GM23248 (cell line): ENCODE measurements at regions not wholly inside any gene's neighbourhood (a gene's known extent, or its start where the extent isn't known, plus 50 kb on each side); places are given as distances from the start of the nearest gene placed in this dataset.
"Not testable (repeated sequence)": the region's sequence is repeated elsewhere in the genome, so short reads cannot be mapped to it uniquely, and the experiment has no call there.

ENCODE experiments used
- DNase-seq: peaks from one replicate; pipeline ENCODE4 v3.0.0-alpha.2; 2015
- H2AFZ ChIP-seq: fragments of 200-600 bp; sonication (generic); 2 replicates; pipeline ENCODE4 v1.6.1; 2016; ENCODE audit warnings: antibody characterized with exemption
- H3F3A ChIP-seq: fragments of 200-600 bp; sonication (generic); 2 replicates; pipeline ENCODE4 v1.6.1; 2016; ENCODE audit warnings: mild to moderate bottlenecking, antibody characterized with exemption, mixed run types; ENCODE audit not compliant: insufficient read depth
- H3K27ac ChIP-seq: fragments of 200-600 bp; sonication (generic); 2 replicates; pipeline ENCODE4 v1.5.1; 2016; ENCODE audit warnings: mild to moderate bottlenecking
- H3K27me3 ChIP-seq: fragments of 200-600 bp; sonication (generic); replicated peaks from 2 replicates; pipeline ENCODE4 v1.6.1; 2016; ENCODE audit warnings: mild to moderate bottlenecking; ENCODE audit not compliant: insufficient read depth
- H3K36me3 ChIP-seq: fragments of 200-600 bp; sonication (generic); 2 replicates; pipeline ENCODE4 v1.6.1; 2016; ENCODE audit warnings: low read depth, mild to moderate bottlenecking
- H3K4me1 ChIP-seq: fragments of 200-600 bp; sonication (generic); 2 replicates; pipeline ENCODE4 v1.6.1; 2016; ENCODE audit warnings: mild to moderate bottlenecking; ENCODE audit not compliant: insufficient read depth
- H3K4me2 ChIP-seq: fragments of 200-600 bp; sonication (generic); one replicate; pipeline ENCODE4 v1.6.1; 2016; ENCODE audit warnings: mild to moderate bottlenecking; ENCODE audit not compliant: unreplicated experiment
- H3K4me3 ChIP-seq: fragments of 200-600 bp; sonication (generic); 2 replicates; pipeline ENCODE4 v1.5.1; 2016; ENCODE audit warnings: mild to moderate bottlenecking
- H3K79me2 ChIP-seq: fragments of 200-600 bp; sonication (generic); 2 replicates; pipeline ENCODE4 v1.6.1; 2016; ENCODE audit warnings: mild to moderate bottlenecking; ENCODE audit not compliant: insufficient read depth
- H3K9ac ChIP-seq: fragments of 200-600 bp; sonication (generic); 2 replicates; pipeline ENCODE4 v1.6.1; 2016; ENCODE audit warnings: mild to moderate bottlenecking
- H3K9me2 ChIP-seq: fragments of 200-600 bp; sonication (generic); 2 replicates; pipeline ENCODE4 v1.6.1; 2016; ENCODE audit warnings: mixed run types, mild to moderate bottlenecking, moderate library complexity; ENCODE audit not compliant: insufficient read depth
- H3K9me3 ChIP-seq: fragments of 200-600 bp; sonication (generic); one replicate; pipeline ENCODE4 v1.6.1; 2017; ENCODE audit warnings: low read depth
- H4K20me1 ChIP-seq: fragments of 200-600 bp; sonication (generic); 2 replicates; pipeline ENCODE4 v1.6.0; 2016; ENCODE audit not compliant: insufficient read depth
- EZH2 ChIP-seq: fragments of 200-600 bp; sonication (generic); IDR thresholded peaks from 2 replicates; pipeline ENCODE4 v1.6.1; 2018; ENCODE audit warnings: antibody characterized with exemption, mild to moderate bottlenecking; ENCODE audit not compliant: insufficient read depth, poor library complexity, severe bottlenecking
- EZH2phosphoT487 ChIP-seq: fragments of 200-600 bp; sonication (generic); IDR thresholded peaks from 2 replicates; pipeline ENCODE4 v1.6.1; 2018; ENCODE audit warnings: antibody characterized with exemption, moderate library complexity, mild to moderate bottlenecking, low read depth; ENCODE audit not compliant: insufficient read depth
- WGBS, 2 experiments: methylation state at CpG; one replicate each; pipeline ENCODE4 v1.1.6; 2015 to 2017; ENCODE audit warnings: low lambda C conversion rate in 2 of 2, low coverage in 1 of 2; ENCODE audit errors: missing lambda C conversion rate in 2 of 2; 5-methylcytosine and 5-hydroxymethylcytosine counted together
- in situ Hi-C: fragments of 300-500 bp; cut with MboI; formaldehyde crosslinking; loops from 2 replicates; pipeline ENCODE4 v1.15.0; 2020

DNA sequence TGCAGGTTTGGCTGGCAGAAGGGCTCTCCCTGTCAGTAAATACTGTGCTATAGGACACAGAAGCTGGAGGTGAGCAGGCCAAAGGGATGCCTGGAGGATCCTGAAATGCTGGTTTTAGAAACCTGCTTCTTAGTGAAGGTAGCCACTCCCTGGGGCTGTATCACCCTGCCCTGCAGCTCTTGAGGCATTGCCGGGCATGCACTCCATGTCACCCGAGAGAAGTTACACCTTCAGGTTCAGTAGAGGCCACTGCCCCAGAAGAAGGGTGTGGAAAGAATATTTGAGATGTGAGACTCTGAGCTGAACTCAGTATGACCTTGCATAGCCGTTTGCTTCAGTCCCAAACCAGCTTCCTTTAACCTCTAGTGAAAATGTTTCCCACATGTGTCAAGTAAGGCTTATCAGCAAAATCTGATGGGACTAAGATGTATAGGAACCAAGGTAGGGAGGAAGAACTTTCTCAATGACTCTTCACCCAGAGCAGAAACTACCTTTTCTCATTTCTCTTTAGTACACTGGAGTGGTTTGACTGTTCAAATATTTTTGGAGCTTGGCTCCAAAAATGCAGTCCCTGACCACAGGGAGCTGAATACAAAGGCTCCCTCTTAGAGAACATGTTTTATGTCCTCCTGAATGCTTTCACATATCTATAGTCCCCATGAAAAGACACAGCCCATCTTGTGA lies 164.5 kb upstream of the DYRK2 start:
- Histone ChIP-seq H3K9me3 (no peaks in the 10 kb centered on the region), H3K27ac (no peak overlapping the region), H3K4me3 (no peak overlapping the region), H3K36me3 (no peaks in the 10 kb centered on the region), H3K9me2 (no peaks in the 10 kb centered on the region), H3F3A (no peaks in the 10 kb centered on the region), H3K4me1 (peaks cover 12% of the 10 kb centered on the region), H2AFZ (no peak overlapping the region), H3K9ac (no peak overlapping the region), H3K79me2 (no peaks in the 10 kb centered on the region), H3K4me2 (no peak overlapping the region), H4K20me1 (no peaks in the 10 kb centered on the region), H3K27me3 (no peaks in the 10 kb centered on the region)
- DNase-seq, result peak; percentile 15
- in situ Hi-C loops, result no loop called here
- 60 to 68% methylated on average over 3 of the region's 3 CpGs for WGBS, 2 experiments
- TF ChIP-seq EZH2phosphoT487 (no peak), EZH2 (no peak)

DNA sequence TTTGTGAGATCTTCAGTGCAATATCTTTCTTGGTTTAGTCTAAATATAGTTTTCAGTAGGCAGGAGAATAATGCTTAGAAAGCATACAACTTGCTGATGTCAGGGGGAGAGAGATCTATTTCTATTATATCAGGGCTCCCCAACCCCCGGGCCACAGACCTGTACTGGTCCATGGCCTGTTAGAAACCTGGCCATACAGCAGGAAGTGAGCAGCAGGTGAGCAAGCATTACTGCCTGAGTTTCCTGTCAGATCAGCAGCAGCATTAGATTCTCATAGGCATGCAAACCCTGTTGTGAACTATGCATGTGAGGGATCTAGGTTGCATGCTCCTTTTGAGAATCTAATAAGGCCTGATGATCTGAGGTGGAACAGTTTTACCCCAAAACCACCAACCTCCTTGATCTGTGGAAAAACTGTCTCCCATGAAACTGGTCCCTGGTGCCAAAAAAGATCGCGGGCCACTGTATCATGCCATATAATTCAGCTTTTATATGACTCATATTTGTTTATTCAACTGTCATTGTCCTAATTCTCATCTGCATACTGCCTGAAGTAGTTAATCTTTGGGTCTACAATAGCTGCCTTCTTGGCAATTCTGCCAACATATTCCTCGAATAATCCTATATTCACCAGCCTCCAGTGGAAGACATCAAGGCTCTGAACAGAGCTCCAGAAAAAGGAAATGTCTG lies 163.6 kb upstream of the DYRK2 start:
- no peaks in the 10 kb centered on the region for H3K36me3 ChIP-seq
- H3K4me3 ChIP-seq, result no peak overlapping the region
- in situ Hi-C loops, result no loop called here
- H3K27me3 ChIP-seq, result no peaks in the 10 kb centered on the region
- H4K20me1 ChIP-seq, result no peaks in the 10 kb centered on the region
- DNase-seq, result no peak
- H3K9me3 ChIP-seq, result no peaks in the 10 kb centered on the region
- H3K9ac ChIP-seq, result no peak overlapping the region
- H2AFZ ChIP-seq, result no peak overlapping the region
- H3K4me1 ChIP-seq, result peaks cover 12% of the 10 kb centered on the region
- TF ChIP-seq EZH2 (no peak), EZH2phosphoT487 (no peak)
- 67 to 70% methylated on average over 4 of the region's 4 CpGs for WGBS, 2 experiments
- no peak overlapping the region for H3K27ac ChIP-seq
- no peak overlapping the region for H3K4me2 ChIP-seq
- no peaks in the 10 kb centered on the region for H3K79me2 ChIP-seq
- H3K9me2 ChIP-seq, result no peaks in the 10 kb centered on the region
- H3F3A ChIP-seq, result no peaks in the 10 kb centered on the region

DNA sequence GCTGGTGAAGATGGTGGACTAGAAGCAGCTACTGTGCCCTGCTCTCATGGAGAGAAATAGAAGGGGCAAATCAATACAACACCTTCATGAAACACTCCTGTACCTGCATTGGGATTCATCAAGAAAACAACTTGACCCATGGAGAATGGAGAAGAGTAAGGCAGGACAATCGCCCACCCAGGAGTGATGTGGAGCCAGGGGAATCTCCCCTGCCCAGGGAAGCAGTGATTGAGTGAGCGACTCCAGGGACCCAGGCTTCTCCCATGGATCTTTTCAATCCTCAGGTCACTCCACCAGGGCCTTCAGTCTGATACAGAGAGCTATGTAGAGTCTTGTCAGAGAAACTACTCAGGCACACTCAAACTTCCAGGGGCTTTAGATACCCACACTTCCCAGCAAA lies 161.9 kb upstream of the DYRK2 start:
- Histone ChIP-seq H2AFZ (no peak overlapping the region), H3K27ac (no peak overlapping the region), H3K36me3 (no peaks in the 10 kb centered on the region), H3K9ac (no peak overlapping the region), H3K4me1 (peaks cover 12% of the 10 kb centered on the region), H3K9me3 (no peaks in the 10 kb centered on the region), H3K4me2 (no peak overlapping the region), H4K20me1 (no peaks in the 10 kb centered on the region), H3K4me3 (no peak overlapping the region), H3K27me3 (no peaks in the 10 kb centered on the region), H3K79me2 (no peaks in the 10 kb centered on the region), H3K9me2 (no peaks in the 10 kb centered on the region), H3F3A (no peaks in the 10 kb centered on the region)
- TF ChIP-seq EZH2 (no peak), EZH2phosphoT487 (no peak)
- in situ Hi-C loops, result no loop called here
- DNase-seq, result no peak
- WGBS, 2 experiments, result 54 to 56% methylated on average over 2 of the region's 2 CpGs

DNA sequence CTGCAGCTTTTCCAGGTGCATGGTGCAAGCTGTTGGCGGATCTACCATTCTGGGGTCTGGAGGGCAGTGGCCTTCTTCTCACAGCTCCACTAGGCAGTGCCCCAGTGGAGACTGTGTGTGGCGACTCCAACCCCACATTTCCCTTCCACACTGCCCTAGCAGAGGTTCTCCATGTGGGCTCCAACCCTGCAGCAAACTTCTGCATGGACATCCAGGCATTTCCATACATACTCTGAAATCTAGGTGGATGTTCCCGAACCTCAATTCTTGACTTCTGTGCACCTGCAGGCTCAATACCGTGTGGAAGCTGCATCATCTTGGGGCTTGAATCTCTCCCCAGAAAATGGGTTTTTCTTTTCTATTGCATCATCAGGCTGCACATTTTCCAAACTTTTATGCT lies 160.2 kb upstream of the DYRK2 start:
- H3K9me3 ChIP-seq, H3K79me2 ChIP-seq, H3K36me3 ChIP-seq, H3K4me2 ChIP-seq, H2AFZ ChIP-seq, H3F3A ChIP-seq, H3K4me3 ChIP-seq, H3K27me3 ChIP-seq, H4K20me1 ChIP-seq, H3K9ac ChIP-seq, H3K9me2 ChIP-seq, DNase-seq, H3K27ac ChIP-seq, in situ Hi-C loops: not testable (repeated sequence)
- WGBS, 2 experiments, result 49 to 51% methylated on average over 4 of the region's 4 CpGs
- H3K4me1 ChIP-seq, result peaks cover 12% of the 10 kb centered on the region

DNA sequence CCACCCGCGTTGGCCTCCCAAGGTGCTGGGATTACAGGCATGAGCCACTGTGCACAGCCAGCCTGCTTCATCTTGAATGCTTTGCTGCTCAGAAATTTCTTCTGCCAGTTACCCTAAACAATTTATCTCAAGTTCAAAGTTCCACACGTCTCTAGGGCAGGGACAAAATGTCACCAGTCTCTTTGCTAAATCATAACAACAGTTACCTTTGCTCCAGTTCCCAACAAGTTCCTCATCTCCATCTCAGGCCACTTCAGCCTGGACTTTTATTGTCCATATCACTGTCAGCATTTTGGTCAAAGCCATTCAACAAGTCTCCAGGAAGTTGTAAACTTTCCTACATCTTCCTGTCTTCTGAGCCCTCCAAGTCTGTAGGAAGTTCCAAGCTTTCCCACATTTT lies 159.5 kb upstream of the DYRK2 start:
- TF ChIP-seq EZH2phosphoT487 (no peak), EZH2 (no peak)
- 71 to 74% methylated on average over 3 of the region's 3 CpGs for WGBS, 2 experiments
- H3K27ac ChIP-seq, result no peak overlapping the region
- H4K20me1 ChIP-seq, result no peaks in the 10 kb centered on the region
- no peak overlapping the region for H3K9ac ChIP-seq
- H3K9me2 ChIP-seq, result no peaks in the 10 kb centered on the region
- H3K9me3 ChIP-seq, result no peaks in the 10 kb centered on the region
- DNase-seq, result no peak
- H3K36me3 ChIP-seq, result no peaks in the 10 kb centered on the region
- H3K27me3 ChIP-seq, result no peaks in the 10 kb centered on the region
- H3K4me3 ChIP-seq, result no peak overlapping the region
- no peaks in the 10 kb centered on the region for H3K79me2 ChIP-seq
- no peak overlapping the region for H2AFZ ChIP-seq
- in situ Hi-C loops, result no loop called here
- peaks cover 6% of the 10 kb centered on the region for H3K4me1 ChIP-seq
- no peaks in the 10 kb centered on the region for H3F3A ChIP-seq
- no peak overlapping the region for H3K4me2 ChIP-seq
